ENCODE measurements at regions not wholly inside any gene's neighbourhood (a gene's known extent, or its start where the extent isn't known, plus 50 kb on each side); places are given as distances from the start of the nearest gene placed in this dataset.
"Not testable (repeated sequence)": the region's sequence is repeated elsewhere in the genome, so short reads cannot be mapped to it uniquely, and the experiment has no call there.

GRCh38 chr3:191518861-191519260 lies 57.9 kb downstream of the PYDC2 start:
- DNase-seq (ENCODE audit: low spot score): no peak

- no peak for DNase-seq (ENCODE audit: low spot score)
These were observed 60.1 kb downstream of the PYDC2 start for GRCh38 chr3:191521055-191521454.

GRCh38 chr3:191523148-191523547 lies 62.2 kb downstream of the PYDC2 start:
- no peak for DNase-seq (ENCODE audit: low spot score)

GRCh38 chr3:191528589-191528988 lies 67.6 kb downstream of the PYDC2 start:
- no peak for DNase-seq (ENCODE audit: low spot score)

GRCh38 chr3:191529992-191530391 lies 69.0 kb downstream of the PYDC2 start:
- no peak for DNase-seq (ENCODE audit: low spot score)

GRCh38 chr3:191531434-191531972 lies 70.5 kb downstream of the PYDC2 start:
- DNase-seq (ENCODE audit: low spot score): no peak

GRCh38 chr3:191543018-191543417 lies 82.1 kb downstream of the PYDC2 start:
- no peak for DNase-seq (ENCODE audit: low spot score)

- no peak for DNase-seq (ENCODE audit: low spot score)
These were observed 82.9 kb downstream of the PYDC2 start for GRCh38 chr3:191543897-191544296.

GRCh38 chr3:191549357-191549756 lies 88.4 kb downstream of the PYDC2 start:
- no peak for DNase-seq (ENCODE audit: low spot score)

- DNase-seq (ENCODE audit: low spot score): no peak
These were observed 94.1 kb downstream of the PYDC2 start for GRCh38 chr3:191555037-191555436.

GRCh38 chr3:191557322-191557721 lies 96.4 kb downstream of the PYDC2 start:
- no peak for DNase-seq (ENCODE audit: low spot score)

GRCh38 chr3:191563722-191564121 lies 102.8 kb downstream of the PYDC2 start:
- DNase-seq (ENCODE audit: low spot score): no peak

GRCh38 chr3:191566469-191566868 lies 105.5 kb downstream of the PYDC2 start:
- DNase-seq (ENCODE audit: low spot score): no peak

- DNase-seq (ENCODE audit: low spot score): no peak
These were observed 107.2 kb downstream of the PYDC2 start for GRCh38 chr3:191568206-191568605.

- no peak for DNase-seq (ENCODE audit: low spot score)
These were observed 131.1 kb downstream of the PYDC2 start for GRCh38 chr3:191592105-191592504.

- DNase-seq (ENCODE audit: low spot score): no peak
These were observed 132.5 kb downstream of the PYDC2 start for GRCh38 chr3:191593486-191593885.

- DNase-seq (ENCODE audit: low spot score): not testable (repeated sequence)
These were observed 154.5 kb downstream of the PYDC2 start for GRCh38 chr3:191615511-191615910.

GRCh38 chr3:191624299-191624698 lies 163.3 kb downstream of the PYDC2 start:
- no peak for DNase-seq (ENCODE audit: low spot score)

- DNase-seq (ENCODE audit: low spot score): no peak
These were observed 166.1 kb downstream of the PYDC2 start for GRCh38 chr3:191627064-191627463.

- DNase-seq (ENCODE audit: low spot score): no peak
These were observed 167.6 kb downstream of the PYDC2 start for GRCh38 chr3:191628571-191628970.

GRCh38 chr3:191631496-191631895 lies 170.5 kb downstream of the PYDC2 start:
- no peak for DNase-seq (ENCODE audit: low spot score)

GRCh38 chr3:191634902-191635301 lies 173.9 kb downstream of the PYDC2 start:
- no peak for DNase-seq (ENCODE audit: low spot score)

GRCh38 chr3:191637611-191638010 lies 176.6 kb downstream of the PYDC2 start:
- DNase-seq (ENCODE audit: low spot score): no peak

- no peak for DNase-seq (ENCODE audit: low spot score)
These were observed 180.8 kb downstream of the PYDC2 start for GRCh38 chr3:191641789-191642188.

GRCh38 chr3:191644291-191644690 lies 183.3 kb downstream of the PYDC2 start:
- DNase-seq (ENCODE audit: low spot score): no peak
